K562 (cell line): ENCODE measurements at regions not wholly inside any gene's neighbourhood (a gene's known extent, or its start where the extent isn't known, plus 50 kb on each side); places are given as distances from the start of the nearest gene placed in this dataset.
A peak's percentile ranks its signal among the peaks of the same experiment; 100 is the strongest.

Experiments
- BHLHE40 ChIP-seq: IDR thresholded peaks from 2 replicates; pipeline ENCODE4 v1.6.1; 2011; ENCODE audit warnings: low read length, improper control_type of control experiment
- BRD9 ChIP-seq: fragments of 450-650 bp; IDR thresholded peaks from 2 replicates; pipeline ENCODE4 v1.6.1; 2018; ENCODE audit warnings: low read depth; ENCODE audit not compliant: partially characterized antibody
- CREB3L1 ChIP-seq: fragments of 450-650 bp; IDR thresholded peaks from 2 replicates; pipeline ENCODE4 v1.6.1; 2014; ENCODE audit warnings: low read depth, mild to moderate bottlenecking, moderate library complexity, borderline replicate concordance
- CREM ChIP-seq: IDR thresholded peaks from 2 replicates; pipeline ENCODE4 v1.6.1; 2014; ENCODE audit warnings: antibody characterized with exemption, low read depth
- EGR1 ChIP-seq: fragments of 450-650 bp; conservative IDR thresholded peaks from 2 replicates; pipeline ENCODE4 v1.6.1; 2017; ENCODE audit warnings: mild to moderate bottlenecking
- FOSL1 ChIP-seq: fragments of 200-800 bp; sonication (Bioruptor generic); conservative IDR thresholded peaks from 2 replicates; pipeline ENCODE4 v1.6.1; 2016; ENCODE audit warnings: missing genetic modification characterization, missing compliant biosample characterization
- GATAD2B ChIP-seq: fragments of 450-650 bp; IDR thresholded peaks from 2 replicates; pipeline ENCODE4 v1.6.1; 2017; ENCODE audit warnings: mild to moderate bottlenecking, borderline replicate concordance
- HMG20B ChIP-seq: fragments of 250-450 bp; sonication (Bioruptor Pico); IDR thresholded peaks from 2 replicates; pipeline ENCODE4 v1.5.0; 2021; ENCODE audit warnings: mild to moderate bottlenecking
- MITF ChIP-seq: IDR thresholded peaks from 2 replicates; pipeline ENCODE4 v1.6.1; 2014; ENCODE audit warnings: antibody characterized with exemption
- MXI1 ChIP-seq: IDR thresholded peaks from 2 replicates; pipeline ENCODE4 v1.6.1; 2011; ENCODE audit warnings: low read depth, mild to moderate bottlenecking, improper control_type of control experiment, low read length
- NELFE ChIP-seq: IDR thresholded peaks from 2 replicates; pipeline ENCODE4 v1.6.1; 2011; ENCODE audit warnings: mild to moderate bottlenecking; ENCODE audit not compliant: insufficient read depth, insufficient read length
- NR2F6 ChIP-seq: fragments of 450-650 bp; formaldehyde crosslinking; IDR thresholded peaks from 2 replicates; pipeline ENCODE4 v1.4.0; 2020; ENCODE audit warnings: mild to moderate bottlenecking
- SAFB2 ChIP-seq: fragments of 200-400 bp; formaldehyde crosslinking; IDR thresholded peaks from 2 replicates; pipeline ENCODE4 v1.6.1; 2018; ENCODE audit warnings: borderline replicate concordance, low read length, low read depth, moderate library complexity; ENCODE audit not compliant: severe bottlenecking
- SRF ChIP-seq, 2 experiments: fragments of 250-450, 450-650 bp in 1 of 2; sonication (Bioruptor Pico) in 1 of 2; sonication (generic) in 1 of 2; formaldehyde crosslinking; IDR thresholded peaks; 2 replicates each; pipeline versions ENCODE4 v1.5.0 to v1.5.1; 2020 to 2022; ENCODE audit warnings: mild to moderate bottlenecking in 1 of 2, missing genetic modification reagents in 1 of 2
- ZNF133 ChIP-seq: fragments of 250-450 bp; sonication (Bioruptor Pico); IDR thresholded peaks from 2 replicates; pipeline ENCODE4 v1.4.0; 2020; ENCODE audit warnings: mild to moderate bottlenecking
- ZNF282 ChIP-seq: sonication (generic); formaldehyde crosslinking; IDR thresholded peaks from 2 replicates; pipeline ENCODE4 v1.8.1; 2023; ENCODE audit warnings: missing genetic modification reagents
- ZNF778 ChIP-seq: fragments of 450-650 bp; formaldehyde crosslinking; IDR thresholded peaks from 2 replicates; pipeline ENCODE4 v1.4.0; 2020; ENCODE audit warnings: mild to moderate bottlenecking, moderate library complexity
- TF ChIP-seq, protein P1 (sequence below), 2 experiments: fragments of 450-650 bp in 1 of 2; sonication (generic) in 1 of 2; formaldehyde crosslinking in 1 of 2; IDR thresholded peaks in 1 of 2; conservative IDR thresholded peaks in 1 of 2; 2 replicates each; pipeline versions ENCODE4 v1.6.1 to v1.8.1; 2016 to 2023; ENCODE audit warnings: mild to moderate bottlenecking in 2 of 2, moderate library complexity in 2 of 2, inconsistent platforms in 1 of 2, missing genetic modification reagents in 1 of 2
- TF ChIP-seq, protein P2 (sequence below): IDR thresholded peaks from 2 replicates; pipeline ENCODE4 v1.6.1; 2011; ENCODE audit not compliant: insufficient read length; ENCODE audit errors: extremely low read depth
- TF ChIP-seq, protein P3 (sequence below): sonication (generic); formaldehyde crosslinking; IDR thresholded peaks from 2 replicates; pipeline ENCODE4 v1.8.0; 2022; ENCODE audit warnings: mild to moderate bottlenecking, missing genetic modification reagents, borderline replicate concordance

DNA sequence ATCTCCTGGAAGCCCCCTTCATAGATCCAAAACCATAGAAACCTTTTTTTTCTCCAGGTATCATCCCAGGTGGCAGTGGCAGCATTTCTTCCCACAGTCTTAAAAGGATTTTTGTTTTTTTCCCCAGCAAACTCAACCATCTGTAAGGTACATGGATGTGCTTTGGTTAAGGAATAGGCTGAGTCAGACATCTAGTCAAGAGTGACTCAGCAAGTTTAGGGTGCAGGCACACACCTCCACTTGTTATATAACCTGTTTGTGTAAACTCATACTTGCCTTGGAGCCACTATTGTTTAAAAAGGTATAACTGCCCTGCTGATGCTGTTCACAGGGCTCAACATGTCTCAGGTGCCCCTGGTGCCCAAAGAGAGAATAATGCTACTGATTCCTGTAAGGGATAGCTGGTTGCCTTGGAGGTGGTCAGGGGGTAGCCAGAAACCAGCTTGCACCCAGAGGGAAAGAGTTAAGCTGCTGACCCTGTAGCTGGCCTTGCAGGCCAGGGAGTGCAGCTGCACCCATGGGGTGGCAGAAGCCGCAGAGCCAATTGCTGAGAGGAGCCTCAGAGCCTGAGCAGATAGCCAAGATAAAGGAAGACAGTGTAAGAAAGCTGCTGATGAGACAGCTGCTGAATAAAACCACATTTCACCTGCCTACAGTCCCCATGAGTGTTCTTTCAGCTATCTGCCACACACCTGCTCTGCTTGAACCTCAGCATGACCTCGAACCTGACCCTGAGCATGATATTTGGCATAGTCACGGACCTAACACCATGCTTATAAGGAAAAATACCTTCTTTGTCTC is 1726.1 kb upstream of the RAG2 start (continued):
- TF ChIP-seq CREB3L1 (no peak), NELFE (no peak), HMG20B (CRISPR knock-in tag) (no peak), SRF (CRISPR knock-in tag; IDR thresholded peaks at IDR 0.05) (no peak), NR2F6 (CRISPR knock-in tag) (no peak), MXI1 (no peak), ZNF133 (CRISPR knock-in tag) (no peak), CREM (no peak), MITF (no peak), BHLHE40 (no peak), EGR1 (no peak), BRD9 (no peak), ZNF282 (no peak), ZNF778 (no peak), GATAD2B (no peak), SAFB2 (no peak), FOSL1 (tag) (peak; percentile 30; the same call in 1 of the 2 replicates)
- TF ChIP-seq, protein P1, sequence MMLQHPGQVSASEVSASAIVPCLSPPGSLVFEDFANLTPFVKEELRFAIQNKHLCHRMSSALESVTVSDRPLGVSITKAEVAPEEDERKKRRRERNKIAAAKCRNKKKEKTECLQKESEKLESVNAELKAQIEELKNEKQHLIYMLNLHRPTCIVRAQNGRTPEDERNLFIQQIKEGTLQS (IDR thresholded peaks at IDR 0.05): peak; percentile 23; the same call in 1 of the 2 replicates
- TF ChIP-seq, protein P1 (CRISPR knock-in tag; conservative IDR thresholded peaks at IDR 0.05): no peak
- TF ChIP-seq, protein P2, sequence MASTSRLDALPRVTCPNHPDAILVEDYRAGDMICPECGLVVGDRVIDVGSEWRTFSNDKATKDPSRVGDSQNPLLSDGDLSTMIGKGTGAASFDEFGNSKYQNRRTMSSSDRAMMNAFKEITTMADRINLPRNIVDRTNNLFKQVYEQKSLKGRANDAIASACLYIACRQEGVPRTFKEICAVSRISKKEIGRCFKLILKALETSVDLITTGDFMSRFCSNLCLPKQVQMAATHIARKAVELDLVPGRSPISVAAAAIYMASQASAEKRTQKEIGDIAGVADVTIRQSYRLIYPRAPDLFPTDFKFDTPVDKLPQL: no peak
- TF ChIP-seq, protein P3, sequence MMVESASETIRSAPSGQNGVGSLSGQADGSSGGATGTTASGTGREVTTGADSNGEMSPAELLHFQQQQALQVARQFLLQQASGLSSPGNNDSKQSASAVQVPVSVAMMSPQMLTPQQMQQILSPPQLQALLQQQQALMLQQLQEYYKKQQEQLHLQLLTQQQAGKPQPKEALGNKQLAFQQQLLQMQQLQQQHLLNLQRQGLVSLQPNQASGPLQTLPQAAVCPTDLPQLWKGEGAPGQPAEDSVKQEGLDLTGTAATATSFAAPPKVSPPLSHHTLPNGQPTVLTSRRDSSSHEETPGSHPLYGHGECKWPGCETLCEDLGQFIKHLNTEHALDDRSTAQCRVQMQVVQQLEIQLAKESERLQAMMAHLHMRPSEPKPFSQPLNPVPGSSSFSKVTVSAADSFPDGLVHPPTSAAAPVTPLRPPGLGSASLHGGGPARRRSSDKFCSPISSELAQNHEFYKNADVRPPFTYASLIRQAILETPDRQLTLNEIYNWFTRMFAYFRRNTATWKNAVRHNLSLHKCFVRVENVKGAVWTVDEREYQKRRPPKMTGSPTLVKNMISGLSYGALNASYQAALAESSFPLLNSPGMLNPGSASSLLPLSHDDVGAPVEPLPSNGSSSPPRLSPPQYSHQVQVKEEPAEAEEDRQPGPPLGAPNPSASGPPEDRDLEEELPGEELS: no peak
